Hypothalamus (tissue), 51 donors: ENCODE measurements at regions not wholly inside any gene's neighbourhood (a gene's known extent, or its start where the extent isn't known, plus 50 kb on each side); places are given as distances from the start of the nearest gene placed in this dataset.
"Not testable (repeated sequence)": the region's sequence is repeated elsewhere in the genome, so short reads cannot be mapped to it uniquely, and the experiment has no call there.

Experiments
- DNase-seq, 51 donors: peaks; one replicate each; lab custom pipeline; 2025; lab: John Stamatoyannopoulos, UW

GRCh38 chr9:108430655-108431054 is 425.1 kb downstream of the ACTL7B start:
- no peak for DNase-seq

- DNase-seq: no peak
Observed at GRCh38 chr9:108427751-108428150, 428.0 kb downstream of the ACTL7B start.

- not testable (repeated sequence) for DNase-seq
Observed at GRCh38 chr9:108426421-108426940, 429.3 kb downstream of the ACTL7B start.

- no peak for DNase-seq
Observed at GRCh38 chr9:108423433-108423832, 432.4 kb downstream of the ACTL7B start.

- DNase-seq: no peak
Observed at GRCh38 chr9:108419379-108419778, 436.4 kb downstream of the ACTL7B start.

GRCh38 chr9:108417726-108418125 is 438.1 kb downstream of the ACTL7B start:
- no peak for DNase-seq

GRCh38 chr9:108417312-108417711 is 438.5 kb downstream of the ACTL7B start:
- no peak for DNase-seq

GRCh38 chr9:108416324-108416723 is 439.5 kb downstream of the ACTL7B start:
- DNase-seq: no peak

- no peak for DNase-seq
Observed at GRCh38 chr9:108413809-108414208, 442.0 kb downstream of the ACTL7B start.

- no peak for DNase-seq
Observed at GRCh38 chr9:108412755-108413154, 443.0 kb downstream of the ACTL7B start.

- no peak for DNase-seq
Observed at GRCh38 chr9:108411632-108412031, 444.2 kb downstream of the ACTL7B start.

GRCh38 chr9:108410161-108410560 is 445.6 kb downstream of the ACTL7B start:
- no peak for DNase-seq

- no peak for DNase-seq
Observed at GRCh38 chr9:108400297-108400696, 455.5 kb downstream of the ACTL7B start.

- DNase-seq: no peak
Observed at GRCh38 chr9:108399851-108400250, 455.9 kb downstream of the ACTL7B start.

GRCh38 chr9:108397286-108397685 is 458.5 kb downstream of the ACTL7B start:
- no peak for DNase-seq

- DNase-seq: no peak
Observed at GRCh38 chr9:108396611-108397010, 459.2 kb downstream of the ACTL7B start.

- DNase-seq: no peak
Observed at GRCh38 chr9:108396193-108396592, 459.6 kb downstream of the ACTL7B start.

GRCh38 chr9:108395421-108395820 is 460.4 kb downstream of the ACTL7B start:
- DNase-seq: no peak

GRCh38 chr9:108394726-108395125 is 461.1 kb downstream of the ACTL7B start:
- no peak for DNase-seq

GRCh38 chr9:108393481-108394001 is 462.2 kb downstream of the ACTL7B start:
- DNase-seq: not testable (repeated sequence)

- no peak for DNase-seq
Observed at GRCh38 chr9:108392877-108393276, 462.9 kb downstream of the ACTL7B start.

GRCh38 chr9:108389056-108389455 is 466.7 kb downstream of the ACTL7B start:
- DNase-seq: no peak

- DNase-seq: no peak
Observed at GRCh38 chr9:108386859-108387384, 468.9 kb downstream of the ACTL7B start.
